ENCODE measurements at regions not wholly inside any gene's neighbourhood (a gene's known extent, or its start where the extent isn't known, plus 50 kb on each side); places are given as distances from the start of the nearest gene placed in this dataset.

DNA sequence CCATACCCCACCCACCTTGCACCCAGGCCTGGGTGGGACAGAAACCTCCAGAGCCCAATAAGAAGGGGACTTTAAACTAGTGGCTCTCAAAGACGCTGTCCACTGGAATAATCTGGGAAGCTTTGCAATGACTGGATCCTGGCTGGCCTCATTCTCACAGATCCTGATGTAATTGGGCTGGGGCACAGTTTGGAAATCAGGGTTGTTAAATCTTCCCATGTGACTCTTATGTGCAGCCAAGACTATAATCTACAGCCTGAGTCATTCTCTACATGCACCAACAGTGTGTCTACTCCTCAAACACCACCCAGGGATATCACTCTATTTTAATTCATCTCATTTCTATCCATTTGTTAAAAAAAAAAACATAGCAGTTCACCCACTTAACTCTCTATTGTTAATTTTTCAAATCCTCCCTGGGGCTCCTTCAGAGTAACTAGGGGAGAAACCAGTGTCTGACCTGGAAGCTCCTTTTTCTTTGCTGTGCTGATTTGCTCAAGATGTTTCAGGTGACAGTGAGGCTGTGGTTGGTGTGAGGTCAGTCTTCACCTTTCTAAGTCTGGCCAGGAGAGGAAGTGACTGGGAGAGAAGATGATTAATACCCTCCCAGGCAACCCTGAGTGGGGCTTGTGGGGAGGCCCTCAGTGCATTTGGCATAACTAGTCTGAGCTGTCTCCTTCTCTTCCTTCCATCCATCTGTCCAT, 211.6 kb upstream of the SFSWAP start (continued):
- TF ChIP-seq, protein P1, sequence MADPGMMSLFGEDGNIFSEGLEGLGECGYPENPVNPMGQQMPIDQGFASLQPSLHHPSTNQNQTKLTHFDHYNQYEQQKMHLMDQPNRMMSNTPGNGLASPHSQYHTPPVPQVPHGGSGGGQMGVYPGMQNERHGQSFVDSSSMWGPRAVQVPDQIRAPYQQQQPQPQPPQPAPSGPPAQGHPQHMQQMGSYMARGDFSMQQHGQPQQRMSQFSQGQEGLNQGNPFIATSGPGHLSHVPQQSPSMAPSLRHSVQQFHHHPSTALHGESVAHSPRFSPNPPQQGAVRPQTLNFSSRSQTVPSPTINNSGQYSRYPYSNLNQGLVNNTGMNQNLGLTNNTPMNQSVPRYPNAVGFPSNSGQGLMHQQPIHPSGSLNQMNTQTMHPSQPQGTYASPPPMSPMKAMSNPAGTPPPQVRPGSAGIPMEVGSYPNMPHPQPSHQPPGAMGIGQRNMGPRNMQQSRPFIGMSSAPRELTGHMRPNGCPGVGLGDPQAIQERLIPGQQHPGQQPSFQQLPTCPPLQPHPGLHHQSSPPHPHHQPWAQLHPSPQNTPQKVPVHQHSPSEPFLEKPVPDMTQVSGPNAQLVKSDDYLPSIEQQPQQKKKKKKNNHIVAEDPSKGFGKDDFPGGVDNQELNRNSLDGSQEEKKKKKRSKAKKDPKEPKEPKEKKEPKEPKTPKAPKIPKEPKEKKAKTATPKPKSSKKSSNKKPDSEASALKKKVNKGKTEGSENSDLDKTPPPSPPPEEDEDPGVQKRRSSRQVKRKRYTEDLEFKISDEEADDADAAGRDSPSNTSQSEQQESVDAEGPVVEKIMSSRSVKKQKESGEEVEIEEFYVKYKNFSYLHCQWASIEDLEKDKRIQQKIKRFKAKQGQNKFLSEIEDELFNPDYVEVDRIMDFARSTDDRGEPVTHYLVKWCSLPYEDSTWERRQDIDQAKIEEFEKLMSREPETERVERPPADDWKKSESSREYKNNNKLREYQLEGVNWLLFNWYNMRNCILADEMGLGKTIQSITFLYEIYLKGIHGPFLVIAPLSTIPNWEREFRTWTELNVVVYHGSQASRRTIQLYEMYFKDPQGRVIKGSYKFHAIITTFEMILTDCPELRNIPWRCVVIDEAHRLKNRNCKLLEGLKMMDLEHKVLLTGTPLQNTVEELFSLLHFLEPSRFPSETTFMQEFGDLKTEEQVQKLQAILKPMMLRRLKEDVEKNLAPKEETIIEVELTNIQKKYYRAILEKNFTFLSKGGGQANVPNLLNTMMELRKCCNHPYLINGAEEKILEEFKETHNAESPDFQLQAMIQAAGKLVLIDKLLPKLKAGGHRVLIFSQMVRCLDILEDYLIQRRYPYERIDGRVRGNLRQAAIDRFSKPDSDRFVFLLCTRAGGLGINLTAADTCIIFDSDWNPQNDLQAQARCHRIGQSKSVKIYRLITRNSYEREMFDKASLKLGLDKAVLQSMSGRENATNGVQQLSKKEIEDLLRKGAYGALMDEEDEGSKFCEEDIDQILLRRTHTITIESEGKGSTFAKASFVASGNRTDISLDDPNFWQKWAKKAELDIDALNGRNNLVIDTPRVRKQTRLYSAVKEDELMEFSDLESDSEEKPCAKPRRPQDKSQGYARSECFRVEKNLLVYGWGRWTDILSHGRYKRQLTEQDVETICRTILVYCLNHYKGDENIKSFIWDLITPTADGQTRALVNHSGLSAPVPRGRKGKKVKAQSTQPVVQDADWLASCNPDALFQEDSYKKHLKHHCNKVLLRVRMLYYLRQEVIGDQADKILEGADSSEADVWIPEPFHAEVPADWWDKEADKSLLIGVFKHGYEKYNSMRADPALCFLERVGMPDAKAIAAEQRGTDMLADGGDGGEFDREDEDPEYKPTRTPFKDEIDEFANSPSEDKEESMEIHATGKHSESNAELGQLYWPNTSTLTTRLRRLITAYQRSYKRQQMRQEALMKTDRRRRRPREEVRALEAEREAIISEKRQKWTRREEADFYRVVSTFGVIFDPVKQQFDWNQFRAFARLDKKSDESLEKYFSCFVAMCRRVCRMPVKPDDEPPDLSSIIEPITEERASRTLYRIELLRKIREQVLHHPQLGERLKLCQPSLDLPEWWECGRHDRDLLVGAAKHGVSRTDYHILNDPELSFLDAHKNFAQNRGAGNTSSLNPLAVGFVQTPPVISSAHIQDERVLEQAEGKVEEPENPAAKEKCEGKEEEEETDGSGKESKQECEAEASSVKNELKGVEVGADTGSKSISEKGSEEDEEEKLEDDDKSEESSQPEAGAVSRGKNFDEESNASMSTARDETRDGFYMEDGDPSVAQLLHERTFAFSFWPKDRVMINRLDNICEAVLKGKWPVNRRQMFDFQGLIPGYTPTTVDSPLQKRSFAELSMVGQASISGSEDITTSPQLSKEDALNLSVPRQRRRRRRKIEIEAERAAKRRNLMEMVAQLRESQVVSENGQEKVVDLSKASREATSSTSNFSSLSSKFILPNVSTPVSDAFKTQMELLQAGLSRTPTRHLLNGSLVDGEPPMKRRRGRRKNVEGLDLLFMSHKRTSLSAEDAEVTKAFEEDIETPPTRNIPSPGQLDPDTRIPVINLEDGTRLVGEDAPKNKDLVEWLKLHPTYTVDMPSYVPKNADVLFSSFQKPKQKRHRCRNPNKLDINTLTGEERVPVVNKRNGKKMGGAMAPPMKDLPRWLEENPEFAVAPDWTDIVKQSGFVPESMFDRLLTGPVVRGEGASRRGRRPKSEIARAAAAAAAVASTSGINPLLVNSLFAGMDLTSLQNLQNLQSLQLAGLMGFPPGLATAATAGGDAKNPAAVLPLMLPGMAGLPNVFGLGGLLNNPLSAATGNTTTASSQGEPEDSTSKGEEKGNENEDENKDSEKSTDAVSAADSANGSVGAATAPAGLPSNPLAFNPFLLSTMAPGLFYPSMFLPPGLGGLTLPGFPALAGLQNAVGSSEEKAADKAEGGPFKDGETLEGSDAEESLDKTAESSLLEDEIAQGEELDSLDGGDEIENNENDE (IDR thresholded peaks at IDR 0.05; ENCODE audit: insufficient replicate concordance, low read length): no peak
- TF ChIP-seq TAF1 (IDR thresholded peaks at IDR 0.05; ENCODE audit: low read depth, low read length) (no peak), YY1 (IDR thresholded peaks at IDR 0.05; ENCODE audit: low read depth, low read length) (no peak), NRF1 (IDR thresholded peaks at IDR 0.05; ENCODE audit: low read depth, low read length) (no peak), CREB1 (IDR thresholded peaks at IDR 0.05) (no peak), ASH2L (IDR thresholded peaks at IDR 0.05; ENCODE audit: low read length) (no peak), RBBP5 (IDR thresholded peaks at IDR 0.05; ENCODE audit: borderline replicate concordance, low read depth, low read length) (no peak), CBX8 (IDR thresholded peaks at IDR 0.05; ENCODE audit: borderline replicate concordance, low read depth, low read length) (no peak)
- TF ChIP-seq, protein P2, sequence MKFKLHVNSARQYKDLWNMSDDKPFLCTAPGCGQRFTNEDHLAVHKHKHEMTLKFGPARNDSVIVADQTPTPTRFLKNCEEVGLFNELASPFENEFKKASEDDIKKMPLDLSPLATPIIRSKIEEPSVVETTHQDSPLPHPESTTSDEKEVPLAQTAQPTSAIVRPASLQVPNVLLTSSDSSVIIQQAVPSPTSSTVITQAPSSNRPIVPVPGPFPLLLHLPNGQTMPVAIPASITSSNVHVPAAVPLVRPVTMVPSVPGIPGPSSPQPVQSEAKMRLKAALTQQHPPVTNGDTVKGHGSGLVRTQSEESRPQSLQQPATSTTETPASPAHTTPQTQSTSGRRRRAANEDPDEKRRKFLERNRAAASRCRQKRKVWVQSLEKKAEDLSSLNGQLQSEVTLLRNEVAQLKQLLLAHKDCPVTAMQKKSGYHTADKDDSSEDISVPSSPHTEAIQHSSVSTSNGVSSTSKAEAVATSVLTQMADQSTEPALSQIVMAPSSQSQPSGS (IDR thresholded peaks at IDR 0.05; ENCODE audit: low read length): no peak

All from H1 (cell line).